Fibroblast of skin of right quadriceps (primary cell): ENCODE measurements at regions not wholly inside any gene's neighbourhood (a gene's known extent, or its start where the extent isn't known, plus 50 kb on each side); places are given as distances from the start of the nearest gene placed in this dataset.

ENCODE experiments used
- DNase-seq: peaks from one replicate; pipeline ENCODE4 v3.0.0-alpha.2; 2013

DNA sequence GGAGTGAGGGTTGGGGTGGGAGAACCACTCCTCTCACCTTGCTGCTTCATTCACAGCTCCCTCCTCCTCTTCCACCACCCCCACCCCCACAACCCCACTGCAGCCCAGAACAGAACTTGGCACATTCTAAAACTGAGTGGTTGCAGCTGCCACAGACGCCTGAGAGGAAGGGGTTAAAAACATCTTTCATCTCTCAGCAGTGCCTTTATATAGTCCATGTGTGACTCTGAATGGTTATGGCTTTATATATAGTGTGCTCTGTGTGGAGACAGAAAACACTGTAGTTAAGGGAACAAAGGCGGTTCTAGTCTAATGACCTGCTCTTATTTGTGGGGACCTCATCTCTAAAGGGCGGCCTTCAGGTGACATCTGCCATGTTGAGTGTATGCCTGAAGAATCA is 144.8 kb downstream of the BCOR start:
- DNase-seq = no peak

DNA sequence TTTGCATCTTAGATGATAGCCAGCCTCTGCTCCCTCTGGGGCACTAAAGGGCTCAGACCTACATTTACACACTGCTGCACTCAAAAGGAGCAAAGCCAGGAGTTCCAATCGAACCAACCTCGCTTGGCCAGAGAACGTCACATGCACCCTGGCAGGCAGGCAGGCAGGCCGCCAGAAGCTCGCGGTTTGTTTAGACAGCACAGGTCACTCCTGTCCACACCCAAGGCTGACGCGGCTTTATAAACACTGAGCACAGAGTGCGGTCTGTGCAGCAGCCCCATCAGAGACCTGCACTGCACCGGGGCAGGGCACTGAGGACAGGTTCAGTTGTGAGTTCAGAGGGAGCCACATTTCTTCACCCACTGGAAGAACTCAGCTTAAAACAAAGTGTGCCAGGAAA is 143.9 kb downstream of the BCOR start:
- DNase-seq = peak; percentile 42

DNA sequence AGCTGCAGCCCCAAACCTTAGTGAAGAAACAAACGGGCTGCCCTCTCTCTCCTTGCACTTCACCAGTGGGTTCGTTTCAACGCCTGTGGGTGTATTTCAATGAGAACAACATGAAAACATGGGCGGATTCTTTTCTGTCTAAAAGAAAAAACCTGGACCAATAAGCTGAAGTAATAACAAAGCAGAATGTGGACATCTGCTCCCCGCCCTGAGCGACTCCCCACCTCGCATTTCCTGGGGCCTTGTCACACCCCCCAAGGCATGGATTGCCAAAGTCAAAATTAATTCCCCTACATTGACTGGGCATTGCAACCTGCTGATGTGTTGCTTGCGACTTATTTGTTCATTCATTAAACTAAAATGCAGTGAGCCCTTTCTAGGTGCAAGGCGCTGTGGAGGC is 142.9 kb downstream of the BCOR start:
- no peak for DNase-seq

DNA sequence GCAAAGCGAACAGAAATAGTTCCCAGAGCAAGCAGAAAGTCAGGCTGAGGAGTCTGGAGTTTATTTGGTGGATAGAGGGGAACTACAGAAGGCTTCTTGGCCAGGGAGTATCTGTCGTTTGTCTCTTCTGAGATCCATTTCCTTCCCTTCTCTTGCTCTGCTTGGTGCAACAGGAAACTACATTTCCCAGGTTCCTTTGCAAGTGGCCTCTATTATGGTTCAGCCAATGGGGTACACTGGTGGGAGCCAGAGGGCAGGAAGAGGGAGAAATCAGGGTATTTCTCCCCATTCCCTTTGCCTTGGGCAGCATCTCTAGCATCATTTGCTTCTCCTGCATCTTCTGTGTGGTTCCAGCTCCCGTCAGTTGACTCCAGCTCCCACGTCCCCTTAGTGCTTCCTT is 142.1 kb downstream of the BCOR start:
- no peak for DNase-seq

DNA sequence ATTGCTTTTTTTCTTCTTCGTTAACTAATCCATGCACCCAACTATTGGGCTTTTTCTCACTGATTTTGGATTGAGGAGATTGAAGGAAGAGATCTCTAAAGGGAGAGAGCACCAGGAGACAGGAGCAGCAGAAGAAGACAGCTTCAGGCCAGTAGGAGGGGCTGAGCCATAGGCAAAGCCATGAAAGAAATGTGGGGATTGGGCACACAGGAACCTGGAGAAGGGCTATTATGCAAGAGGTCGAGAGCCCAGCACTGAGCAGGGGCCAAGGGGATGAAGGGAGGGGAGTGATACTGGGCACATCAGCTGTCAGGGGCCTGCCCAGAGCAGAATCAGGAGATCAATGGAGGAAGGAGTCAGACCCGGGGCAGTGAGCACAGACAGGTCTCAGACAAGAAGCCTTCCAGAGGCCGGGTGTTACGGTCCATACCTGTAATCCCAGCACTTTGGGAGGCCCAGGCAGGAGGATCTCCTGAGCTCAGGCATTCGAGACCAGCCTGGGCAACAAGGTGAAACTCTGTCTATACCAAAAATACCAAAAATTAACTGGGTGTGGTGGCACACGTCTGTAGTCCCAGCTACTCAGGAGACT is 140.9 kb downstream of the BCOR start:
- DNase-seq = no peak

DNA sequence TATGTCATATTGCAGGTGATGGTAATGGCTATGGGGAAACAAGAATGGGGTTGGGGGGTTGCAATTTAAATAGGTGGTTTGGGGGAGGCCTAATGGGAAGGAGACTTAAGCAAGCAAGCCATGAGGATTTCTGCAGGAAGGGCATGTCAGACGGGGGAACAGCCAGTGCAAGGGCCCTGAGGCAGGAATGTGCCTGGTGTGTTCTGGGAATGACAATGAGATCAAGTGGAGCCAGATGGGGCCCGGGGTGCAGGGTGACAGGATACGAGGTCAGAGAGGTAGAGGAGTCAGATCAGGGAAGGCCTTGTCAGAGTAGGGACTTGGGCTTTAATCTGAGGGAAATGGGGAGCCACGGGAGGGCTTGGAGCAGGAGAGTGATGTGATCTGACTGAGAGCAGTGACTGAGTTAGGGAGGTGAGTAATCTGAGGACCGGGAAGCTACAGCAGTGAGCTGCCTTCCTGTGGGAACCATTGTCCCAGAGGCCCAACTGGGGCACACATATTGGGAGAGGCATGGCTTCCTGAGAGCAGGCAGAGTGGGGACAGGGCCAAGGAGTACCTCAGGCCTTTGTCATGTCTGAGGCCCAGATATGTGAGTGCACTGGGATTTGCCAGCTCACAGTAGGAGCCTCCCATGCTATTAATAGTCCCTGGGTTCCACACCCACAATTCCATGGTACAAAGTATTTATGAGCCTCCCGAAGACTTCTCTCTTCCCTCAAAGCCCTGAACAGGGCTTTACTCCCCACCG is 139.8 kb downstream of the BCOR start:
- DNase-seq = peak; percentile 55

DNA sequence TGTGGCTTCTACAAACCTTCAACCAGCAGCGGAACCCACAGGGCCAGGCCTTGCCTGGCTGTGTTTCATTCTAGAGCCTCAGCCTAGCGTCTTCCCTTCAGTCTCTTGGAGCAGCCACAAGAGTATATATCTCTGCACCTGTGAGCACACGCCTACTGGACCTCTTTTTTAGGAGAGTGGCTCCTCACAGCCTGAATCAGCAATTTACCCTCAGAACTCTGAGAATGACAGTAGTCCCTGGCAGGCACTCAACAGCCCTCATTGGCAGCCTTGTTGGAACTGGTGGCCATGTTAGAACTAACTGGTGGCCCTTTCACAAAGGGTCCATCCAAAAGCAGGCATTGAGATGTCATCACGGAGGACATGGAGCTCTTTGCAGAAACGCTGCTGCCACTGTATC is 138.9 kb downstream of the BCOR start:
- no peak for DNase-seq

DNA sequence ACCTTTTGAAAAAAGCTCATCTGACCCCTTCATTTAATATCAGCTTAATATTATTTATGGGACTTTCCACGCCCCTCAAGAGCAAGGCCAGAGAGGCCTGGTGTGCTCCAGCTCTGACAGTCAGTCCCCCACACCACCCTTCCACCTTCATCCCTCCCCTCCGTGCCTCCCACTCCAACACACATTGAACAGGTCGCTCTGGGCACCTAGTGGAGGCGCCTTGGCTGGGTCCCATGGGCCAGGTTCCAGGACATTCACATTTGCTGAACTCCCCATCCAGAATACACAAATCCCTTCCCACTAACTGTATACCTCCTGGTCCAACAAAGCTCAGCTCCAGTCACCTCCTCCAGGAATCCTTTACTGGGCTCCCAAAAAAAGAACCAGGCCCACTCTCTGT is 137.5 kb downstream of the BCOR start:
- no peak for DNase-seq

DNA sequence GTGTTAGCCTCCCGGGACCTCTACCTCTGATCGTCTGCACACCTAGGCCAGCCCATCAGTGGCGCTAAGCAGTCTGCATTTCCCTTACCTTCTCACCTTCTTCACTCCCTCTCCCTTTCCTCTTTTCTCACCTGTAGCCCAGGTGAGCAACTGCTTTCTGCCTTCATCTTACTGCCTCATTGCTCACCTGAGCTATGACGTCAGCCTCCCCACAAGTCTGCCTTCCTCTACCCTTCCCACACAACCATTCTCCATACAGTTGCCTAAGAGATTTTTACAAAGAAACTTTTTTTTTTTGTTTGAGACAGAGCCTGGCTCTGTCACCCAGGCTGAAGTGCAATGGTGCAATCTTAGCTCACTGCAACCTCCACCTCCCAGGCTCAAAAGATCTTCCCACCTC is 136.3 kb downstream of the BCOR start:
- no peak for DNase-seq

DNA sequence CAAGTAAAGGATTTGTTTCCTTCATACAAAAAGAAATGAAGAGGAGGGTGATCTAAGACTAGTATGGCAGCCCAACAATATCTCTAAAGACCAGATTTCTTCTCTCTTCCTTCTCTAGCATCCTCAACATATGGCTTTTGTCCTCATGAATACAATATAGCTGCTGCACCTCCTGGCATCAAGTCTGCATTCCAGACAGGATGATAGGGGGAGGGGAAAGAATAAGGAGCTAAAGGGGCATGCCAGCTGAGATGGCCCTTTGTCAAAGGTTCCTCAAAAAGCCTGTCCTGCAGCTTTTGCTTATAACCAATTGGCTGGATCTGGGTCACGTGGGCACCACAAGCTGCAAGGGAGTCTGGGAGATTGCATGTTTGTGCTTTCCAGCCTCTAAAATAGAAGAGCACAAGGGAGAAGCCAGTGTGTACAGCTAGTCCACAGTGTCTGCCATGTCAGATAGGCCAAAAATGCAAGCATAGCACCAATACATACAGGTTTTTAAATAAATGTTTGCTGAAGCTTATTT is 132.6 kb downstream of the BCOR start:
- no peak for DNase-seq

DNA sequence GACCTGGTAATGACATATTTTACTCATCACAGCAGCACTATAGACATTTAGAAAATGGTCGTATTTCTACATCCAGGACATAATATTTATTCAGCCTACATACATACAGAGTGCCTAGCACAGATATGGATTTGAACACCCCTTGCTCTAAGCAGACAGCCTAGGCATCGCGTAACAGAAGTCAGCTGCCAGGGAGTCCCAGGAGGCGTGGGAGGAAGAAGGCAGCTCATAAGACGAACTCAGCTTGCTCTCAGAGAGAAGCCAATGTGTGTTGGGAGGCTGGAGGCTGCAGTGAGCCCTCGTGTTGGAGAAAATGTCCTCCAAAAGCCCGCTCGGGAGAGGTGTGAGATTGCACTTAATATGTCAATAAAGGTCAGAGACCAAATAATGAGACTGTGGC is 131.6 kb downstream of the BCOR start:
- no peak for DNase-seq

DNA sequence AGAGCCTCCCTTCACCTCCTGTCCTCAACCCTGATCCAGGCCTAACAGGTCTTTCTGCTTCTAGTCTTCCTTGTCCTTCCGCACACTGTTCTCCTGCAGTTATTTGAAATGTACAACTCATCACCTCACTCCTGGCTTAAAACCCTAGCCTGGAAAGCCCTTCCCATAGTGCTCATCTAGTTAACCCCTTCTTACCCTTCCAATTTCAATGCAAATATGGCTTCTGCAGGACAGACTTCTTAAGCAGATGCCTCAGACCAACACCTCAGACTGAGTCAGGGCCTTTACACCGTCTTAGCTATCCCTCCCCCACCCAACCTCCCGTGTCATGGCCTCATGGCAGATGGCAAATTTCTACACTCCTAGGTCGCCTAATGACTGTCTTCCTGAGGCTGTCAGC is 130.4 kb downstream of the BCOR start:
- DNase-seq = no peak

DNA sequence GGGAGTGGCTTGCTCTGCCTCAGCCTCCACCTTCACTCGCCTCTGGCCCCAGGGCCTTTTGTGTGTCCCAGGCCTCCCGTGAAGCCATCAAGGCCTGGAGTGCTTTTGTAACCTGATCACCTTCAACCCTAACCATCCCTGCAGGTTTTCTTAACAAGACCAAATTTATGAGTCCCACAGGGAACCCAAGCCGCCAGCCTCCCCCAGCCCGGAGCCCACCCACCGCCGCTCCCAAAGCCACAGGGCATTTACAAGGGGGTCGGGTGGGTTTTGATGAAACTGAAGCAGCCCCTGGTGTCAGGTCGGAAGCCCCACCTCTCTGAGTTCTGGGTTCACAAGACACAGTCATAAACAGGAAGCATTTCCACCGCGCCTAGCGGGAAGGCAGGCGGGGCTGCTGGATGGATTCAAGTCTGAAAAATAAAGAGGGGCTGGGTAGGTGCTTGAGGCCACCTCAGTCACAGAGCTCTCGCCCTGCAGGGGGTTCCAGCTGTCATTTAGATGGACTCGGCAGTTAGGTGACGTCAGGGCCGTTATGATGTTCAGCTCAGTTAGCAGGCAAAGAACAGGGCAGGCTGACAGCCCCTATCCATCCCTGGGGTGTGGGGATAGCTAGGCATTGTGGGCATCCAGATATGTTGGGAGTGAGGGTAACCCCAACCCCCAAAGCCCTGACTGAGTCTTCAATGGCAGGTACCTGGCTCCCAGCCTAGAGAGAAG is 128.5 kb downstream of the BCOR start:
- DNase-seq = no peak

DNA sequence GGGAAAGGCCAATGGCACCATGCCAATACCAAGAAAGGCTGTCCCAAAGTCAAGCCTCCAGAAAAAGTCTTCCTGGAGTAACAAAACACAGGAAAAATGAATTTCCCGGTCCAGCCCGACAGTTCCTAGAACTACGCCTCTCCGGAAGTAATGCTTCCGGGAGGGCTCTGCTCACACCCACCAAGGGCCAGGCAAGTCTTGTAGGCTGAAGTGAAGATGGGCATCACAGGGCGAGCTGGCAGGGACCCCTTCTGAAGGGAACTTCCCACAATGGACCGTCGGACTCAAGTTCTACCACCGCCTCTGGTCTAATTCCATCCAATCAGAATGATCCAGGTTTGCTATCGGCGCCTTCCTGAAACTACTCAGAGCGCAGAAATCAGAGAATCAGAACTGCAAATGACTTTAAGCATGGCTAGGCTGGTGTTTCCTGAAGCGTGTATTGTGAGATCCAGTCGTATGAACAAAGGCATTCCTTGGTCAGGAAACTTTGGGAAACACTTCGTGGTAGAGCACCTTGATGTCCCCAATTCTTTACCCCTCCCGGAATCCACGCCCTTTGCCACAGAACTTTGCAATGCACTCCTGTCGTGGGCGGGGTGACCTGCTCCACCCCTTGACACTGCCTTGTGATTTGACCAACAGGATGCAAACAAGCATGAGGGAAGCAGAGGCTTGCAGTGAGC is 127.8 kb downstream of the BCOR start:
- no peak for DNase-seq

DNA sequence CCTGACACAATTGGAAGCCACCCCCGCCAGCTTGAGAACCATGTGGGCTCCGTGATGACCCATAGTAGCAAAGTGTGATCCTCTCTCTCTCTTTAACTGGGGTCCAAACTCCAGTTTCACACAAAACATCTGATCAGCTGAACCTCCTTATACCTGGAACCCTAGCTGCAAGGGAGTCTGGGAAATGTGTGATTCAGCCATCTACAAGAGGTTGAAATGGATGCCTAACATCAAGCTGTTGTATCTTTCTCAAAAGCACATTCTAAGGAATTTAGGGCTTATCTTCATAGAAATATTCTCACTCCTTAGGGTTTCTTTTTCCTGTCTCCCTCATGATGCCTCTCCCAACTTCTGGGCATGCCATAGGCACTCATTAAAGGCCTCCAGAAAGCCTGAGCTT is 126.0 kb downstream of the BCOR start:
- no peak for DNase-seq

DNA sequence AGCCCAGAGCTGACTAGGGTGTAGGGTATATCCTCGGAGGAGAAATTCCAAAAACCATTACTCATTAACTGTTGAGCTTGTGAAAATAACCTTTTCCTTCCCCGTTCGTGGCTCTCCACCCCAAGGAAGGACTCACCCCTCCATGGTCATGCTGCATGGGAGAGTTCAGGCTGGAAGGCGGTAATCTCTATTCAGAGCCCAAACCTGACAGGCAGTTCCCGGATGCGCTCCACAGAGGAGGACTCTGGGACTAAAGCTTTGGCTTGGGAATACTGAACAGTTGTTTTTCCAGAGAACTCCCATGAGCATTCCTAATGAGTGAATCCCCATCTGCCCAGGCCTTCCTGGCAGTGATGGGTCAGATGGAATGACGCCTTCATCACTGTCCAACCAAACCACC is 125.4 kb downstream of the BCOR start:
- peak; percentile 55 for DNase-seq

DNA sequence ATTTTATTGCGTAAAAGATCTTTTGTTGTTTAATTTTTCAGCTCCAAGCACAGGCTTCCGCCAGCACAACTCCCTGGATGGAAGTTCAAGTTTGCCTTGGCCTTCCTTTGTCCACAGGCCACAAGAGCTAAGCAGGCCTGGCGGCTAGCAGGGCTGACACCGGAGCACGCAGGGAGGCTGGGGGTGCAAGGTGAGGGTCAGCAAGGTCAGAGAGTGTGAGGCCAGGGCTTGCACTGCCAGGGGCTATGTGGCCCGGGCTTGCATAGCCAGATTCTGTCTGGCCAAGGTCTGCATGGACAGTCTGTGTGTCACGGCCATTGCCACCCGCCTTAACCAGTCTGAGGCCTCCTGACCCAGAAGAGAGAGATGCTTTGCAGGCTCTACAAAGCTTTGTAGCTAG is 123.9 kb downstream of the BCOR start:
- DNase-seq = no peak

DNA sequence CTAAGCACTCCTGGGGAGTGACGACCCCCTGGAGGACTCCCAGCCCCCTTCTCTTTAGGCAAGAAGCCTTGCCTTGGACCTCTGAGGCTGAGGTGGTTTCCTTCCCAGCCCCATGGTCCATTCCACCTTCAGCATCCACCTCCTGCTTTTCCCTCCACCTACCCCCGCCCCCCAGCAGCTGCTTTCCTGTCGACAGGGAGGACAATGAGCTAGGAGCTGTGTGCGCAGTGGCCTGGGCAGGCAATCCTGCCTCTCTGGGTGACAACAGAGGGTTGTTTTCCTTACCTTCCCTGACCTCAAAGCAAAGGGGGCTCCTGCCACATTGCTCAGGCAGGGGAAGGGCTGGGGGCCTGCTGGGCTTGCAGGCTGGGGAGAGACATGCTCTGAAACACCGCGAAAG is 123.5 kb downstream of the BCOR start:
- no peak for DNase-seq

DNA sequence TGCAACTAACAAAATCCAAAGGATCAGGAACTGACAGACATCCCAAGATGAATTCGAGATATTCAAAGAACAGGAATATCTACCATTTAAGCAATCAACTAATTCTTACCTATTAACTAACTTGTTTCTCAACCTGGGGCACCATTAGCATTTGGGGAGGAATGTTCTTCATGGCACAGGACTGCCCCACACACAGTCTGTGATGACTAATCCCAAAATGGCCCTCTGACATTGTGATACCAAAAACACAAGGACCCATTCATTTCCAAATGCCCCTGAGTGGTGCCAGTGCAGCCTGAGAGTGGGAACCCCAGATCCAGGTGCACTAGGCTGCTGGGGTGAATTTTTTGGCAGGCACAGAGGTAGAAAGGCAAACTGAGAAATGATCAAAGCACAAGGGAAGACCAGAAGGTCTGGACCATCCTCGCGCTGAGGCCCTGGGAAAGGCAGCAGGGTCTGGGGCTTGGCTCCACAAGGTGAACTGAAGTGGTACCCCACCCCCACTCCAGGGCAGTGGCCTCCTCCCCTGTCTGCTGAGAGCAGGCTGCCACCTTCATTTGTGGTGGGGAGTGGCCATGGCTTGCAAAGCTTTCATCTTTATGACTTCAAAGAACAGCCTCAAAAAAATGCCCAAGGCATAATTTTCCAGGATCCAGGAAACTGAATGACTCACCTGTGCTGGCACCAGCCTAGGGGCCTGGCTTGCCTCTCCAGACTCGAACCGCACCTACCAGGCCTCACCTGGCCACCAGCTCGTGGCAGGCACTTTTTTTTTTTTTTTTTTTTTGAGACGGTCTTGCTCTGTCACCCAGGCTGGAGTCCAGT is 122.4 kb downstream of the BCOR start:
- no peak for DNase-seq

DNA sequence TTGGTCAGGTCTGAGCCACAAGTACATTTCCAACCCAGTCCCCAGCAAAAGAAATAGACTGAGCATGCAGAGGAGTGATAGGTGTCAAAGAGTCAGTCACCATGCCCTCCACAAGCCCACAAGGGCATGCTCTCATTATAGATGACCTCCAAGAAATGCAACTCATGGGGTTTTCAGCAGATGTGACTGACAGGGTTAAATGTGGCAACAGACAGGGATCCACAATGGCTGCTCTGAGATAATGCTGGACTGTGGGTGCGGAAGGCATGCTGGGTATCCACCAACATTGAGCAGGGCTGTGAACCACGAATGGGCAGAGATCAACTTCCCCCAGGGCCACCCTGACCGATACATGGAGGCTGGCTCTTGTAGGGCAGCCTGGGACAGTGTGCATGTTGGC is 115.8 kb downstream of the BCOR start:
- no peak for DNase-seq

DNA sequence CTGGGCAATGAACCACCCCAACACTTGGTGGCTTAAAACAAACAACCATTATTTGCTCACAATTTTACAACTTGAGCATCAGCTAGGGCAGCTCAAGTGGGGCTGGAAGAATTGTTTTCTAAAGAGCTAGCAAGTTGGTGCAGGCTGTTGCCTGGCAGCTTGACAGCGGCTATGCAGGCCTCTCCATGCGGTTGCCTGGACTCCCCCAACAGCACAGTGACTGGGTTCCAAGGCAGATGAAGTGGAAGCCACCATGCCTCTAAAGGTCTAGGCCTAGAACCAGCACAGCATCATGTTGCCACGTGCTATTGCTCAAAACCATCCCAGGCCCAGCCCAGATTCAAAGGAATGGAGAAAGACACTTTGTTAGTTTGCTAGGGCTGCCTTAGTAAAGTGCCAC is 114.8 kb downstream of the BCOR start:
- DNase-seq = no peak

DNA sequence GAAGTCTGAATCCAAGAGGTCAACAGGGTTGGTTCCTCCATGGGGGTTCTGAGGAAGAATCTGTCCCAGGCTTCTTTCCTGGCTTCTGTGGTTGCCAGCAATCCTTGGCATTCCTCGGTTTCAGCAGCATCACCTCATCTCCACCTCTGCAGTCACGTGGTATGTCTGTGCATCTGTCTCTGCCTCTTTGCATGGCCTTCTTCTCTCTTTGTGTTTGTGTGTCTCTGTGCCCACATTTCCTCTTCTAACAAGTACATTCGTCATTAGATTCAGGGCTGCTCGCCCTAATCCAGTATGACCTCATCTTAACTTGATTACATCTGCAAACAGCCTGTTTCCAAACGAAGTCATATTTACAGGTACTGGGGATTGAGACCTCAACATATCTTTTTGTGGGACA is 114.0 kb downstream of the BCOR start:
- DNase-seq = peak; percentile 33
